ENCODE measurements at regions not wholly inside any gene's neighbourhood (a gene's known extent, or its start where the extent isn't known, plus 50 kb on each side); places are given as distances from the start of the nearest gene placed in this dataset.

- TF ChIP-seq CTCF (IDR thresholded peaks at IDR 0.05): no peak
- TF ChIP-seq EP300 (IDR thresholded peaks at IDR 0.05): no peak
- no peak for TF ChIP-seq POLR2A (IDR thresholded peaks at IDR 0.05)
Measured at GRCh38 chr3:13242364-13242737, 169.1 kb upstream of the IQSEC1 start.

Measured in ovary (tissue), 3 donors.